Lower lobe of right lung (tissue), 2 donors: ENCODE measurements at regions not wholly inside any gene's neighbourhood (a gene's known extent, or its start where the extent isn't known, plus 50 kb on each side); places are given as distances from the start of the nearest gene placed in this dataset.

ENCODE experiments used
- ATAC-seq, 2 donors: fragments of 200-7000 bp; cut with Tn5 transposase; one replicate each; pipeline ENCODE4 v1.9.1; 2020 to 2022; ENCODE audit warnings: mild to moderate bottlenecking in 2 of 2, moderate library complexity in 2 of 2
- DNase-seq: peaks from one replicate; pipeline ENCODE4 v3.0.0-alpha.2; 2020
- H3K27ac ChIP-seq: fragments of 200-600 bp; one replicate; pipeline ENCODE4 v1.8.0; 2022
- H3K27me3 ChIP-seq: fragments of 200-600 bp; one replicate; pipeline ENCODE4 v1.8.0; 2022; ENCODE audit warnings: low read depth
- H3K36me3 ChIP-seq: fragments of 200-600 bp; one replicate; pipeline ENCODE4 v1.8.0; 2022; ENCODE audit warnings: mild to moderate bottlenecking
- H3K4me1 ChIP-seq: fragments of 200-600 bp; one replicate; pipeline ENCODE4 v1.8.0; 2022
- H3K4me3 ChIP-seq: fragments of 200-600 bp; one replicate; pipeline ENCODE4 v1.8.0; 2022; ENCODE audit warnings: mild to moderate bottlenecking
- H3K9me3 ChIP-seq: fragments of 200-600 bp; one replicate; pipeline ENCODE4 v1.8.0; 2022
- CTCF ChIP-seq: fragments of 200-600 bp; IDR thresholded peaks from one replicate; pipeline ENCODE4 v1.8.0; 2022; ENCODE audit warnings: antibody characterized with exemption, mild to moderate bottlenecking
- intact Hi-C: fragments of 100-400 bp; cut with DNase I; formaldehyde crosslinking; loops from one replicate; pipeline ENCODE4 v1.11.0; 2022
- donor health status: DM: no; HTN: yes; CAD: no; lungs with severe emphysema.

- Histone ChIP-seq H3K4me3 (no peak overlapping the region), H3K27ac (no peak overlapping the region), H3K9me3 (peaks cover 9% of the 10 kb centered on the region), H3K4me1 (no peaks in the 10 kb centered on the region), H3K36me3 (no peaks in the 10 kb centered on the region), H3K27me3 (no peaks in the 10 kb centered on the region)
- DNase-seq (no peak), ATAC-seq (no peak)
- intact Hi-C loops, result no loop called here
- no peak for TF ChIP-seq CTCF
Measured at GRCh38 chr1:79224537-79224936, 218.0 kb upstream of the ADGRL4 start.

- Histone ChIP-seq H3K4me3 (no peak overlapping the region), H3K27me3 (no peaks in the 10 kb centered on the region), H3K27ac (no peak overlapping the region), H3K4me1 (no peaks in the 10 kb centered on the region), H3K36me3 (no peaks in the 10 kb centered on the region), H3K9me3 (peaks cover 9% of the 10 kb centered on the region)
- no peak for ATAC-seq
- TF ChIP-seq CTCF, result no peak
- intact Hi-C loops, result no loop called here
- no peak for DNase-seq
Measured at GRCh38 chr1:79220509-79220908, 214.0 kb upstream of the ADGRL4 start.

GRCh38 chr1:79215311-79215710, 208.8 kb upstream of the ADGRL4 start:
- TF ChIP-seq CTCF, result no peak
- H3K4me3 ChIP-seq, result no peak overlapping the region
- no peaks in the 10 kb centered on the region for H3K36me3 ChIP-seq
- no peak for ATAC-seq
- intact Hi-C loops, result no loop called here
- DNase-seq, result no peak
- no peak overlapping the region for H3K27ac ChIP-seq
- H3K27me3 ChIP-seq, result no peaks in the 10 kb centered on the region
- peaks cover 2% of the 10 kb centered on the region for H3K9me3 ChIP-seq
- no peaks in the 10 kb centered on the region for H3K4me1 ChIP-seq

- H3K36me3 ChIP-seq, result no peaks in the 10 kb centered on the region
- no peaks in the 10 kb centered on the region for H3K27me3 ChIP-seq
- no peak for TF ChIP-seq CTCF
- no peaks in the 10 kb centered on the region for H3K9me3 ChIP-seq
- ATAC-seq, result no peak
- intact Hi-C loops, result no loop called here
- no peaks in the 10 kb centered on the region for H3K4me1 ChIP-seq
- no peak overlapping the region for H3K4me3 ChIP-seq
- H3K27ac ChIP-seq, result no peak overlapping the region
- DNase-seq, result no peak
Measured at GRCh38 chr1:79207786-79208185, 201.3 kb upstream of the ADGRL4 start.

GRCh38 chr1:79207331-79207730, 200.8 kb upstream of the ADGRL4 start:
- no peak overlapping the region for H3K4me3 ChIP-seq
- no peak for DNase-seq
- H3K27me3 ChIP-seq, result no peaks in the 10 kb centered on the region
- no peaks in the 10 kb centered on the region for H3K9me3 ChIP-seq
- intact Hi-C loops, result no loop called here
- no peak overlapping the region for H3K27ac ChIP-seq
- H3K36me3 ChIP-seq, result no peaks in the 10 kb centered on the region
- TF ChIP-seq CTCF, result no peak
- no peak for ATAC-seq
- no peaks in the 10 kb centered on the region for H3K4me1 ChIP-seq
